ENCODE measurements at regions not wholly inside any gene's neighbourhood (a gene's known extent, or its start where the extent isn't known, plus 50 kb on each side); places are given as distances from the start of the nearest gene placed in this dataset.

DNA sequence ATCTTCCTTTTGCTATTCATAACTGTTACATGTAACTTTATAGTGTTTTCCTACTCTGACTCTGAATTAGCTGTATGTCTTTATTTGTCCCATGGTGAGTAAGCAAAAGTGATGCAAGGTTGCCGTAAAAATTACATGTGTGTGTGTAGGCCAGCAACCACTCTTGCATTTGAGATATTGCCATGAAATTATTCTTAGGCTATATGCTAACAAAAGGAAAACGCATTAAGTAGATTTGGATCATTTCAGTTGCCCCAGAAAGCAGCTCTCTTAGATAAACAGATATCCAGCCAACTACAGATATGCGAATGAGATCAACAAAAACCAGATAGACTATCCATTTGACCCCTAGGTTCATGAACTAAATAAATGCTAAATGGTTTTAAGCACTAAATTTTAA, 73.6 kb downstream of the CYLC2 start:
- DNase-seq (ENCODE audit: low read depth): no peak
- TF ChIP-seq, protein P1, sequence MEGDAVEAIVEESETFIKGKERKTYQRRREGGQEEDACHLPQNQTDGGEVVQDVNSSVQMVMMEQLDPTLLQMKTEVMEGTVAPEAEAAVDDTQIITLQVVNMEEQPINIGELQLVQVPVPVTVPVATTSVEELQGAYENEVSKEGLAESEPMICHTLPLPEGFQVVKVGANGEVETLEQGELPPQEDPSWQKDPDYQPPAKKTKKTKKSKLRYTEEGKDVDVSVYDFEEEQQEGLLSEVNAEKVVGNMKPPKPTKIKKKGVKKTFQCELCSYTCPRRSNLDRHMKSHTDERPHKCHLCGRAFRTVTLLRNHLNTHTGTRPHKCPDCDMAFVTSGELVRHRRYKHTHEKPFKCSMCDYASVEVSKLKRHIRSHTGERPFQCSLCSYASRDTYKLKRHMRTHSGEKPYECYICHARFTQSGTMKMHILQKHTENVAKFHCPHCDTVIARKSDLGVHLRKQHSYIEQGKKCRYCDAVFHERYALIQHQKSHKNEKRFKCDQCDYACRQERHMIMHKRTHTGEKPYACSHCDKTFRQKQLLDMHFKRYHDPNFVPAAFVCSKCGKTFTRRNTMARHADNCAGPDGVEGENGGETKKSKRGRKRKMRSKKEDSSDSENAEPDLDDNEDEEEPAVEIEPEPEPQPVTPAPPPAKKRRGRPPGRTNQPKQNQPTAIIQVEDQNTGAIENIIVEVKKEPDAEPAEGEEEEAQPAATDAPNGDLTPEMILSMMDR (IDR thresholded peaks at IDR 0.05; ENCODE audit: insufficient read depth, low read depth, low read length, missing control alignments): no peak
- no peak overlapping the region for H3K4me3 ChIP-seq (ENCODE audit: low read length)

- TF ChIP-seq, protein P1 (IDR thresholded peaks at IDR 0.05; ENCODE audit: insufficient read depth, low read depth, low read length, missing control alignments): no peak
- no peak overlapping the region for H3K4me3 ChIP-seq (ENCODE audit: low read length)
- no peak for DNase-seq (ENCODE audit: low read depth)
These were observed 83.4 kb downstream of the CYLC2 start for GRCh38 chr9:103078581-103078980.

DNA sequence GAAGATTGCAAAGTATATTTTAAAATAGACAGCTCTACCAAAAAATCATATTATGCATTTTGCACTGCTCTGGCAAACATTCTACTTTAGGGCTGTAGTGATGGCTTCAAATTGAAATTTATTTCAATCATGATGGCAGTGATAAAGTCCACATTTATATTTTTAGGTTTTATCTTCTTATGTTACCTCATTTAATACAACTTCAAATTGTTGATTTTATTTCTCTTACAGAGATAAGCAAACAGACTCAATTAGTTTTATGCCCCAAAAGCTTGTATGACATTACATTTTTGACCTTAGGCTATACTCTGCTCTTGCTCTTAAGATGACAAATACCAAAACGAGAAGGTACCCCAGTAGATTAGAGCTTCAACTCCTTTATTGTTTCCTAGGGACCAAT, 87.4 kb downstream of the CYLC2 start:
- DNase-seq (ENCODE audit: low read depth): no peak
- TF ChIP-seq, protein P1 (IDR thresholded peaks at IDR 0.05; ENCODE audit: insufficient read depth, low read depth, low read length, missing control alignments): no peak
- no peak overlapping the region for H3K4me3 ChIP-seq (ENCODE audit: low read length)

- no peak for DNase-seq (ENCODE audit: low read depth)
- H3K4me3 ChIP-seq (ENCODE audit: low read length): no peak overlapping the region
- TF ChIP-seq, protein P1 (IDR thresholded peaks at IDR 0.05; ENCODE audit: insufficient read depth, low read depth, low read length, missing control alignments): no peak
These were observed 94.2 kb downstream of the CYLC2 start for GRCh38 chr9:103089357-103089756.

- TF ChIP-seq, protein P1 (IDR thresholded peaks at IDR 0.05; ENCODE audit: insufficient read depth, low read depth, low read length, missing control alignments): no peak
- no peak for DNase-seq (ENCODE audit: low read depth)
- H3K4me3 ChIP-seq (ENCODE audit: low read length): no peak overlapping the region
These were observed 109.0 kb downstream of the CYLC2 start for GRCh38 chr9:103104101-103104500.

GRCh38 chr9:103116246-103116645, 121.1 kb downstream of the CYLC2 start:
- DNase-seq (ENCODE audit: low read depth): no peak
- H3K4me3 ChIP-seq (ENCODE audit: low read length): no peak overlapping the region
- TF ChIP-seq, protein P1 (IDR thresholded peaks at IDR 0.05; ENCODE audit: insufficient read depth, low read depth, low read length, missing control alignments): no peak

GRCh38 chr9:103126494-103126893, 131.4 kb downstream of the CYLC2 start:
- DNase-seq (ENCODE audit: low read depth): no peak
- TF ChIP-seq, protein P1 (IDR thresholded peaks at IDR 0.05; ENCODE audit: insufficient read depth, low read depth, low read length, missing control alignments): no peak
- H3K4me3 ChIP-seq (ENCODE audit: low read length): no peak overlapping the region
